Type B pancreatic cell (in vitro differentiated cells): ENCODE measurements at regions not wholly inside any gene's neighbourhood (a gene's known extent, or its start where the extent isn't known, plus 50 kb on each side); places are given as distances from the start of the nearest gene placed in this dataset.

Experiments
- DNase-seq: peaks from one replicate; pipeline ENCODE4 v3.0.0; 2021; ENCODE audit warnings: mixed read lengths; ENCODE audit not compliant: unreplicated experiment; ENCODE audit errors: extremely low spot score
- H3K27ac Mint-ChIP-seq: 2 replicates; pipeline ENCODE4 v1.8.0; 2021; ENCODE audit warnings: mild to moderate bottlenecking, mixed read lengths
- H3K27me3 Mint-ChIP-seq: 2 replicates; pipeline ENCODE4 v1.8.0; 2021; ENCODE audit warnings: mixed read lengths
- H3K36me3 Mint-ChIP-seq: 2 replicates; pipeline ENCODE4 v1.8.0; 2021; ENCODE audit warnings: mixed read lengths
- H3K4me1 Mint-ChIP-seq: one replicate; pipeline ENCODE4 v1.8.0; 2021; ENCODE audit warnings: mixed read lengths; ENCODE audit not compliant: unreplicated experiment
- H3K4me3 Mint-ChIP-seq: 2 replicates; pipeline ENCODE4 v1.8.0; 2021; ENCODE audit warnings: mild to moderate bottlenecking, mixed read lengths
- H3K9me3 Mint-ChIP-seq: 2 replicates; pipeline ENCODE4 v1.8.0; 2021; ENCODE audit warnings: mixed read lengths
- CTCF ChIP-seq: fragments of 200-600 bp; sonication (generic); conservative IDR thresholded peaks from 2 replicates; pipeline ENCODE4 v1.5.0; 2021; ENCODE audit warnings: antibody characterized with exemption, mild to moderate bottlenecking

GRCh38 chr4:18803781-18804180, 782.2 kb upstream of the LCORL start:
- no peak overlapping the region for H3K4me3 Mint-ChIP-seq
- DNase-seq, result no peak
- TF ChIP-seq CTCF, result no peak
- H3K36me3 Mint-ChIP-seq, result no peaks in the 10 kb centered on the region
- H3K27ac Mint-ChIP-seq, result no peak overlapping the region
- H3K4me1 Mint-ChIP-seq, result no peaks in the 10 kb centered on the region
- H3K27me3 Mint-ChIP-seq, result no peaks in the 10 kb centered on the region
- no peaks in the 10 kb centered on the region for H3K9me3 Mint-ChIP-seq

- H3K27ac Mint-ChIP-seq, result no peak overlapping the region
- no peaks in the 10 kb centered on the region for H3K9me3 Mint-ChIP-seq
- no peak for DNase-seq
- H3K36me3 Mint-ChIP-seq, result no peaks in the 10 kb centered on the region
- H3K4me1 Mint-ChIP-seq, result no peaks in the 10 kb centered on the region
- H3K27me3 Mint-ChIP-seq, result no peaks in the 10 kb centered on the region
- TF ChIP-seq CTCF, result no peak
- H3K4me3 Mint-ChIP-seq, result no peak overlapping the region
Measured at GRCh38 chr4:18798123-18798522, 776.6 kb upstream of the LCORL start.

GRCh38 chr4:18795794-18796193, 774.2 kb upstream of the LCORL start:
- no peaks in the 10 kb centered on the region for H3K4me1 Mint-ChIP-seq
- no peaks in the 10 kb centered on the region for H3K27me3 Mint-ChIP-seq
- H3K4me3 Mint-ChIP-seq, result no peak overlapping the region
- no peak overlapping the region for H3K27ac Mint-ChIP-seq
- no peak for DNase-seq
- TF ChIP-seq CTCF, result no peak
- no peaks in the 10 kb centered on the region for H3K36me3 Mint-ChIP-seq
- no peaks in the 10 kb centered on the region for H3K9me3 Mint-ChIP-seq

- DNase-seq, result no peak
- Mint-ChIP-seq H3K4me1 (peaks cover 5% of the 10 kb centered on the region), H3K27me3 (no peaks in the 10 kb centered on the region), H3K36me3 (no peaks in the 10 kb centered on the region), H3K27ac (no peak overlapping the region), H3K9me3 (peaks cover 4% of the 10 kb centered on the region), H3K4me3 (no peak overlapping the region)
- TF ChIP-seq CTCF, result no peak
Measured at GRCh38 chr4:18777190-18777930, 755.8 kb upstream of the LCORL start.

GRCh38 chr4:18767921-18768320, 746.4 kb upstream of the LCORL start:
- H3K4me1 Mint-ChIP-seq, result no peaks in the 10 kb centered on the region
- H3K9me3 Mint-ChIP-seq, result no peaks in the 10 kb centered on the region
- H3K27ac Mint-ChIP-seq, result no peak overlapping the region
- no peak overlapping the region for H3K4me3 Mint-ChIP-seq
- no peaks in the 10 kb centered on the region for H3K27me3 Mint-ChIP-seq
- no peaks in the 10 kb centered on the region for H3K36me3 Mint-ChIP-seq
- no peak for TF ChIP-seq CTCF
- no peak for DNase-seq
